ENCODE measurements at regions not wholly inside any gene's neighbourhood (a gene's known extent, or its start where the extent isn't known, plus 50 kb on each side); places are given as distances from the start of the nearest gene placed in this dataset.

GRCh38 chr3:23665741-23666140 is 140.0 kb upstream of the UBE2E1 start:
- H3K36me3 ChIP-seq (ENCODE audit: insufficient read depth, insufficient read length, low read length) = no peaks in the 10 kb centered on the region
- no peak overlapping the region for H3K9ac ChIP-seq (ENCODE audit: insufficient read length, low read depth)
- TF ChIP-seq ZNF274 (IDR thresholded peaks at IDR 0.05; ENCODE audit: low read depth, low read length) = no peak
- no peak for TF ChIP-seq SUZ12 (IDR thresholded peaks at IDR 0.05; ENCODE audit: extremely low read depth, insufficient read depth, insufficient read length)
- no peak for TF ChIP-seq YY1 (IDR thresholded peaks at IDR 0.05; ENCODE audit: insufficient read depth, insufficient read length)
- DNase-seq (ENCODE audit: low read depth, low spot score) = no peak
- H3K4me1 ChIP-seq (ENCODE audit: insufficient read depth, insufficient read length) = no peaks in the 10 kb centered on the region
- H3K9me3 ChIP-seq (ENCODE audit: insufficient read depth, low read length) = peaks cover 5% of the 10 kb centered on the region; the same call in 1 of the 2 replicates
- no peaks in the 10 kb centered on the region for H3K27me3 ChIP-seq (ENCODE audit: insufficient read depth, insufficient read length)
- no peak overlapping the region for H3K4me3 ChIP-seq (ENCODE audit: insufficient read length, low read depth)

GRCh38 chr3:23666818-23667217 is 138.9 kb upstream of the UBE2E1 start:
- no peaks in the 10 kb centered on the region for H3K36me3 ChIP-seq (ENCODE audit: insufficient read depth, insufficient read length, low read length)
- H3K4me1 ChIP-seq (ENCODE audit: insufficient read depth, insufficient read length) = no peaks in the 10 kb centered on the region
- DNase-seq (ENCODE audit: low read depth, low spot score) = no peak
- H3K27me3 ChIP-seq (ENCODE audit: insufficient read depth, insufficient read length) = no peaks in the 10 kb centered on the region
- H3K4me3 ChIP-seq (ENCODE audit: insufficient read length, low read depth) = no peak overlapping the region
- peaks cover 5% of the 10 kb centered on the region; the same call in 1 of the 2 replicates for H3K9me3 ChIP-seq (ENCODE audit: insufficient read depth, low read length)
- TF ChIP-seq SUZ12 (IDR thresholded peaks at IDR 0.05; ENCODE audit: extremely low read depth, insufficient read depth, insufficient read length) (no peak), YY1 (IDR thresholded peaks at IDR 0.05; ENCODE audit: insufficient read depth, insufficient read length) (no peak), ZNF274 (IDR thresholded peaks at IDR 0.05; ENCODE audit: low read depth, low read length) (no peak)
- no peak overlapping the region for H3K9ac ChIP-seq (ENCODE audit: insufficient read length, low read depth)

DNA sequence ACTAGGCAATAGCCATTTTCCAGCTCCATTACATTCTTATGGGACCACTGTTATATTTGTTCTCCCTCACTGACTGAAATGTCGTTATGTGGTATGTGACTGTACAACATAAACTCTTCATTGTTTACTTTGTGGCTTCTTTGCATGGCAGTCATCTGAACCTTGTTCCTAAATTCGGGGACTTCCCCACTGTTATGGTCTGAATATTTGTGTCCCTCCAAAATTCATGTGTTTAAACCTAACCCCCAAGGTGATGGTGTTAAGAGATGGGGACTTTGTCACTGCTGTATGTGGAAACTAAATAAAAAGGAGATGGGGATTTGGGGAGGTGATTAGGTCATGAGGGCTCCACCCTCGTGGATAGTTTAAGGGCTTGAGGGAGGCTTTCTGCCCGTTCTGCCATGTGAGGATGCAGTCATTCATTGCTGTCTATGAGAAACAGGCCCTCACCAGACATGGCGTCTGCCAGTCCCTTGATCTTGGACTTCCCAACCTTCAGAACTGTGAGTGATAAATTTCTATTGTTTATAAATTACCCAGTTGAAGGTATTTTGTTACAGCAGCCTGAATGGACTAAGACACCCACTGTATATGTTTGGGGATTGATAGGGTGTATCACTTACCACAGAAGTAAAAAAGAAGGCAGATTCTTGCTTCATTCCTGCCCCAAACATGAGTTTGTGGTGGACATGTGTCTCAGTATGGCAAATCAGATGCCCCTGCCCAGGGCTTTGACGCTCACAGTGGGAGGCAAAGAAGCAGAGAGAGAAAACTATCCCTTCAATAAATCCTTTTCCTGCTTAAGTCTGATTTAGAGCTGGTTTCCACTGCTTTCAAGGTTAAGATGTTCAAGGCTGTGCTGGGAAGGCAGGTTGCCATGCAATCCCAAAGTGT is 138.0 kb upstream of the UBE2E1 start:
- Histone ChIP-seq H3K4me3 (ENCODE audit: insufficient read length, low read depth) (no peak overlapping the region), H3K9me3 (ENCODE audit: insufficient read depth, low read length) (peaks cover 5% of the 10 kb centered on the region; the same call in 1 of the 2 replicates), H3K9ac (ENCODE audit: insufficient read length, low read depth) (no peak overlapping the region), H3K27me3 (ENCODE audit: insufficient read depth, insufficient read length) (no peaks in the 10 kb centered on the region), H3K36me3 (ENCODE audit: insufficient read depth, insufficient read length, low read length) (no peaks in the 10 kb centered on the region), H3K4me1 (ENCODE audit: insufficient read depth, insufficient read length) (no peaks in the 10 kb centered on the region)
- DNase-seq (ENCODE audit: low read depth, low spot score) = no peak
- no peak for TF ChIP-seq SUZ12 (IDR thresholded peaks at IDR 0.05; ENCODE audit: extremely low read depth, insufficient read depth, insufficient read length)
- no peak for TF ChIP-seq ZNF274 (IDR thresholded peaks at IDR 0.05; ENCODE audit: low read depth, low read length)
- no peak for TF ChIP-seq YY1 (IDR thresholded peaks at IDR 0.05; ENCODE audit: insufficient read depth, insufficient read length)

DNA sequence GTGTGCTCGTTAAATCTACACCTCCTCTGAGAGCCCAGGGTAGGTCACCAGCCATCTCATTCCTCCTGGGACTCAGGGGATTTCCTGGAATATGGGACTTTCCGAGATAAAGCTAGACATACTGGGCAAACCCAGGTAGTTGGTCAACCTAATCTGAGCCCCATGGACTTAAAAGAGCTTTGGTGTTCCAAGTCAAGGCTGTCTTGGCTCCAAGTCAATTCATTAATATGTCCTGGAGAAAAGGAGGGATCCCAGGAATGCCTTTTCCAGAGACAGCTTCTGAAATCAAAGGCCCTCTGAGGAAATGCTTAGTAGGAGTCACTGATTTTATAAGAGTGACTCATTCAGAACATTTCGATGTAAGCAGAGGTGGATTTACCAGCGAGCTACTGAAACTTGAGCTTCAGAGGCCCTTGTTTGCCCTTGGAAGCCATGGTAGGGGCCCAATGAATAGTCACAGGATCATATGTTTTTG is 137.3 kb upstream of the UBE2E1 start:
- Histone ChIP-seq H3K9me3 (ENCODE audit: insufficient read depth, low read length) (no peaks in the 10 kb centered on the region), H3K36me3 (ENCODE audit: insufficient read depth, insufficient read length, low read length) (no peaks in the 10 kb centered on the region), H3K4me1 (ENCODE audit: insufficient read depth, insufficient read length) (no peaks in the 10 kb centered on the region), H3K27me3 (ENCODE audit: insufficient read depth, insufficient read length) (no peaks in the 10 kb centered on the region), H3K4me3 (ENCODE audit: insufficient read length, low read depth) (no peak overlapping the region), H3K9ac (ENCODE audit: insufficient read length, low read depth) (no peak overlapping the region)
- TF ChIP-seq YY1 (IDR thresholded peaks at IDR 0.05; ENCODE audit: insufficient read depth, insufficient read length) (no peak), ZNF274 (IDR thresholded peaks at IDR 0.05; ENCODE audit: low read depth, low read length) (no peak), SUZ12 (IDR thresholded peaks at IDR 0.05; ENCODE audit: extremely low read depth, insufficient read depth, insufficient read length) (no peak)
- no peak for DNase-seq (ENCODE audit: low read depth, low spot score)

DNA sequence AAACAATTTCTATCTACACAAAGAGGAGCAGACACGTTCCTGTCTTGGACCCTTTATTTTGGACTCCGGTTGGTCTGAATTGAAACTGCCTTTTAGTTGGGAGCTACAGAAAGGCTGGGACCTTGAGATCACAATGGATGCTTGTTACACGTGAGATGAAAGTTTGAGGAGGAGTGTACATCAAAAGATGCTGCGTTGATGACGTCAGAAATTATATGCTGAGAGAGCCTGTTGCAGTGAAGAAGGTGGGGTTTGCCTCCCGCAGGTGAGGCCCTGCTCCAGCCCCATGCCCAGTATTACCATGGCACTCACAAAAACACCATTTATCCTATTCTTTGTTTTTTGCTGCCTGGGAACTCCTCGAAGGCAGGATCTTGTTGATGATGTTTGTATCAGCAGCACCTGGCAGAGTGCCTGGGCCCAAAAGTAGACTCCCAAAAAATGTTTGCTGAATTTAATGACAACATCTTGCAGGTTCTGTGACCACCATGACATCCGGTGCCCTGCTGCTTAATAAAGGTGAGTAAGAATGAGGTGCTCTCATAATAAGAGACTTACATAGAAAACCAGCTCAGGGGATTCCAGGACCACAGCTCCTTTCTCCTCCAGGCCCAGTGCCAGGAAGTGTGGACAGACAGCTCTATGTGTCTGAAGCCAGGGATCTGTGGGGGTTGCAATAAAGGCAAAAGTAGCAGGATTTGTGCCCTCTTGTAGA is 136.1 kb upstream of the UBE2E1 start:
- Histone ChIP-seq H3K27me3 (ENCODE audit: insufficient read depth, insufficient read length) (no peaks in the 10 kb centered on the region), H3K4me3 (ENCODE audit: insufficient read length, low read depth) (no peak overlapping the region), H3K4me1 (ENCODE audit: insufficient read depth, insufficient read length) (no peaks in the 10 kb centered on the region), H3K9me3 (ENCODE audit: insufficient read depth, low read length) (no peaks in the 10 kb centered on the region), H3K36me3 (ENCODE audit: insufficient read depth, insufficient read length, low read length) (no peaks in the 10 kb centered on the region), H3K9ac (ENCODE audit: insufficient read length, low read depth) (no peak overlapping the region)
- no peak for DNase-seq (ENCODE audit: low read depth, low spot score)
- TF ChIP-seq SUZ12 (IDR thresholded peaks at IDR 0.05; ENCODE audit: extremely low read depth, insufficient read depth, insufficient read length) (no peak), YY1 (IDR thresholded peaks at IDR 0.05; ENCODE audit: insufficient read depth, insufficient read length) (no peak), ZNF274 (IDR thresholded peaks at IDR 0.05; ENCODE audit: low read depth, low read length) (no peak)

- DNase-seq (ENCODE audit: low read depth, low spot score) = no peak
- Histone ChIP-seq H3K27me3 (ENCODE audit: insufficient read depth, insufficient read length) (no peaks in the 10 kb centered on the region), H3K9ac (ENCODE audit: insufficient read length, low read depth) (no peak overlapping the region), H3K4me3 (ENCODE audit: insufficient read length, low read depth) (no peak overlapping the region), H3K9me3 (ENCODE audit: insufficient read depth, low read length) (no peaks in the 10 kb centered on the region), H3K4me1 (ENCODE audit: insufficient read depth, insufficient read length) (no peaks in the 10 kb centered on the region), H3K36me3 (ENCODE audit: insufficient read depth, insufficient read length, low read length) (no peaks in the 10 kb centered on the region)
- TF ChIP-seq SUZ12 (IDR thresholded peaks at IDR 0.05; ENCODE audit: extremely low read depth, insufficient read depth, insufficient read length) (no peak), ZNF274 (IDR thresholded peaks at IDR 0.05; ENCODE audit: low read depth, low read length) (no peak), YY1 (IDR thresholded peaks at IDR 0.05; ENCODE audit: insufficient read depth, insufficient read length) (no peak)
Observed at GRCh38 chr3:23671851-23672589, 133.7 kb upstream of the UBE2E1 start.

Data from NT2/D1 (cell line).